Stimulated activated naive CD8-positive, alpha-beta T cell treated with anti-CD3 and anti-CD28 coated beads, Interleukin-15, Interleukin-2, amounts not matched to agents 100 ng/mL and 50 ng/mL, for 24 hours (primary cell): ENCODE measurements at regions not wholly inside any gene's neighbourhood (a gene's known extent, or its start where the extent isn't known, plus 50 kb on each side); places are given as distances from the start of the nearest gene placed in this dataset.

Experiments
- H3K27ac Mint-ChIP-seq: one replicate; pipeline ENCODE4 v1.8.0; 2021; ENCODE audit warnings: mild to moderate bottlenecking, mixed read lengths
- H3K27me3 Mint-ChIP-seq: one replicate; pipeline ENCODE4 v1.8.0; 2021; ENCODE audit warnings: mixed read lengths
- H3K36me3 Mint-ChIP-seq: one replicate; pipeline ENCODE4 v1.8.0; 2021; ENCODE audit warnings: low read depth, mixed read lengths
- H3K4me1 Mint-ChIP-seq: one replicate; pipeline ENCODE4 v1.8.0; 2021; ENCODE audit warnings: low read depth, mixed read lengths
- H3K4me3 Mint-ChIP-seq: one replicate; pipeline ENCODE4 v1.8.0; 2021; ENCODE audit warnings: mild to moderate bottlenecking, mixed read lengths
- H3K9me3 Mint-ChIP-seq: one replicate; pipeline ENCODE4 v1.8.0; 2021; ENCODE audit warnings: mixed read lengths

DNA sequence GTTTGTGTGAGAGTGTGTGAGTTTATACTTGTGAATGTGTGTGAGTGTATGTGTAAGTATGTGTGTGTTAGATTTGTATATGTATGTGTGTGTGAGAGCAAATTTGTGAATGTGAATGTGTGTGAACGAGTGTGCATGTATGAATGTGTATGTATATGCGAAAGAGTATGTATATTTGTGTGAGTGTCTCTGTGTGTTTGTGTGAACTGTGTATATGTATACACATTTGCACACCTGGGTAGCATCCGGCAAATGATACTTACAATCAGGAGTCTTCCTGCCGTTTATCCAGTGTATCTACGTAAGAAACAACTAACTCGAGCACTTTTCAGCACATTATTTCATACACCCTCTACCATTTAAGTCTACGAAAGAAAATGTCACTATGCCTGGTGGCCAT, 487.4 kb downstream of the TNS3 start:
- H3K27ac Mint-ChIP-seq, result no peak overlapping the region
- no peaks in the 10 kb centered on the region for H3K36me3 Mint-ChIP-seq
- no peak overlapping the region for H3K4me3 Mint-ChIP-seq
- peaks cover 4% of the 10 kb centered on the region for H3K27me3 Mint-ChIP-seq
- no peaks in the 10 kb centered on the region for H3K4me1 Mint-ChIP-seq
- H3K9me3 Mint-ChIP-seq, result no peaks in the 10 kb centered on the region

DNA sequence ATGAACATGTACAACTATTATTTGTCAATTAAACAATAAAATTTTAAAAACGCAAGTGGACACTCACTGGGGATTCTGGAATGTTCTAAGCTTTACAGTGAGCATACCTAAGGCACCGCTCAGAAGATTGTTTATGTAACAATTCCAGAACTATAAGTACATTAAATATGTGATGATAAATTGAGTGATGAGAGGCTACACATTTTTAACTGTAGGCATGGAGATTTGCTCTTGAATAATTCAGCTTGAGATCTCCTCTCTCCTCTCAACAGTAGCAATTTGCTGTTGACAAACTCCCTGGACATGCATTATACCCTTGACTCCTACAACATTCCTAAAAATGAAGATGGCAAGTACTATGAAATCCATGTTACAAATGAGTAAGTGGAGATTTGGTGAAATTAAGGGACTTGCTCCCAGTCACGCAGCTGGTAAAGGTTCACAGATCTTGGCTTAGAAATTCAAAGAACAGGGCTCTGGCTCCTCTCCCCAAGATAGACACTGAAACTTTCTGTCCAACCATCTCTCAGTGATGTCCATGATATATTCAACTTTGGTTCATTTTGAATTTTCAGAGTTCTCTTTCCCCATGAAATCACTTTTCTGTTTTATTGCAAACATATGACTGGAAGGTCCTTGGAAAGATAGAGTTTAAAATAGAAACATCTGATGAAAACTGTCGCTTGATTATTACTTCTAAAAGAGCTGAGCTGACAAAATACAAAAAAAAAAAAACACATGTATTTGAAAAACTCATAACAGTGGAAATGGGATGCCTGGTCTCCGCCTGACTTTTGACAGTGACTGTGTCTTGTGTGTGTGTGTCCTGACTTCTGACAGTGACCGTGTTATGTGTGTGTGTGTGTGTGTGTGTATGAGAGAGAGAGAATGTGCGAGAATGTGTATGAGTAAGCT, 488.3 kb downstream of the TNS3 start:
- no peaks in the 10 kb centered on the region for H3K9me3 Mint-ChIP-seq
- H3K27ac Mint-ChIP-seq, result no peak overlapping the region
- H3K36me3 Mint-ChIP-seq, result no peaks in the 10 kb centered on the region
- H3K27me3 Mint-ChIP-seq, result peaks cover 4% of the 10 kb centered on the region
- H3K4me3 Mint-ChIP-seq, result no peak overlapping the region
- H3K4me1 Mint-ChIP-seq, result no peaks in the 10 kb centered on the region

DNA sequence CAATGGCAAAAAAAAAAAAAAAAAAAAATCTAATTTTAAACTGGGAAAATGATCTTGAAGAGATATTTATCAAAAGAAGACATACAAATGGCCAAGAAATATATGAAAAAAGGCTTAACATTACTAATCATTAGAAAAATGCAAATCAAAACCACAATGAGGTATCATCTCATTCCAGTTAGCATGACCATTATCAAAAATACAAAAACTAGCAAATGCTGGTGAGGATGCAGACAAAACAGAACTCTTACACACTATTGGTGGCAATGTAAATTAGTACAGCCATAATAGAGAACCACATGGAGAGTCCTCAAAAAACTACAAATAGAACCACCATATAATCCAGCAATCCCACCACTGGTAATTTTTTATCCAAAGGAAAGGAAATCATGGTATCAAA, 489.6 kb downstream of the TNS3 start:
- no peaks in the 10 kb centered on the region for H3K36me3 Mint-ChIP-seq
- H3K27ac Mint-ChIP-seq, result no peak overlapping the region
- no peak overlapping the region for H3K4me3 Mint-ChIP-seq
- H3K27me3 Mint-ChIP-seq, result peaks cover 4% of the 10 kb centered on the region
- no peaks in the 10 kb centered on the region for H3K4me1 Mint-ChIP-seq
- no peaks in the 10 kb centered on the region for H3K9me3 Mint-ChIP-seq

DNA sequence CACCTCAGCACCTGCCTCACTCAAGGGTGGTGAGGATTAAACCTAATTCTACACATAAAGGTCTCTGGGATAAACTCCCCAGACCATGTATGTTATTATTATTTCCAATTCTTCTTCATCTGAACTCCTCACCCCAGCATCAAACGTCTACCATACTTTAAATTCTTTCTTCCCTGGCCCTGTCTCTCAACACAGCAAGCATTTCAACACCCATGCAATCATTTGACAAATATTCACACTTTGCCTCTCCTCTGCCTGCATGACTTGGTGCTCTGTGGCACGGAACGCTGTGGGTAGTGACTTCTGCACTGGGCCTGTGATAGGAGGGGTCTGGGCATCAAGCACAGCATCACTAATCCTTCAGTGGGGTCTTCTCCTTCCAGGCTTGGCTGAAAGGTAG, 490.8 kb downstream of the TNS3 start:
- H3K9me3 Mint-ChIP-seq, result no peaks in the 10 kb centered on the region
- H3K27ac Mint-ChIP-seq, result no peak overlapping the region
- no peaks in the 10 kb centered on the region for H3K36me3 Mint-ChIP-seq
- H3K27me3 Mint-ChIP-seq, result peaks cover 4% of the 10 kb centered on the region
- H3K4me3 Mint-ChIP-seq, result no peak overlapping the region
- H3K4me1 Mint-ChIP-seq, result no peaks in the 10 kb centered on the region

DNA sequence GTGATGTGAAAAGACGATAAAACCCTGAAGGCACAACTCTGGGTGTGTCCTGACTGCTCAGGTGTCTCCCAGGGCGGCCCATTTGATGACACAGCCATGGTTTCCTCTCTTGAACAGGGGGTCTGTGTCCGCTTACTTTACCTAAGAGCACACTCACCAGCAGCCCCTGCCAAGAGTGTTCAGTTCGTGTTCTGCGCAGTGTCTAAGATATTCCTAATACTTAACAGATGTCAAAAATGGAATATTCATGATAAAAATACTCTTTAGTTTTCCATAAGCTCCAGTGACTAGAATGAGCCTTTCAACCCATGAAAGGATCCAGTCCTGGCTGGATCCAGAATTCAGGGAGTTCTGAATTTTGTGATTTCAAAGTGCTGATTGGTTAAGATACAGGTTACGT, 492.4 kb downstream of the TNS3 start:
- Mint-ChIP-seq H3K27me3 (peaks cover 4% of the 10 kb centered on the region), H3K36me3 (no peaks in the 10 kb centered on the region), H3K4me1 (no peaks in the 10 kb centered on the region), H3K4me3 (no peak overlapping the region), H3K27ac (no peak overlapping the region), H3K9me3 (no peaks in the 10 kb centered on the region)

DNA sequence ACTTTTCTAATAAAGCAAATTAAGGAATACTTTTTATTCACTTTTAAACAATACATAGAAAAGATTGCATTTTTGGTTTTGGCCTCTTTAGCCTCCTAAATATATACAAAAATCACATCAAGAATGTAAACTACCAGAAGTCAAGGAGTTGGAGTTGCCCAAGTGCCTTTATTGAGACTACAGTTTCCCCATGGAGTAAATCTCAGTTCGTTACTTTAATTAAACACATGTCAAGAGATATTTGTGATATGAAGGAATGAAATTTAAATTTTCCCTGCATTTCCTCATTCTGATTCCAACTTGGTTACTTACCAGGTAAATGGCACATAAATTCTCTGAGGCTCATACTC, 492.9 kb downstream of the TNS3 start:
- no peaks in the 10 kb centered on the region for H3K4me1 Mint-ChIP-seq
- H3K36me3 Mint-ChIP-seq, result no peaks in the 10 kb centered on the region
- H3K9me3 Mint-ChIP-seq, result no peaks in the 10 kb centered on the region
- peaks cover 4% of the 10 kb centered on the region for H3K27me3 Mint-ChIP-seq
- H3K4me3 Mint-ChIP-seq, result no peak overlapping the region
- H3K27ac Mint-ChIP-seq, result no peak overlapping the region

DNA sequence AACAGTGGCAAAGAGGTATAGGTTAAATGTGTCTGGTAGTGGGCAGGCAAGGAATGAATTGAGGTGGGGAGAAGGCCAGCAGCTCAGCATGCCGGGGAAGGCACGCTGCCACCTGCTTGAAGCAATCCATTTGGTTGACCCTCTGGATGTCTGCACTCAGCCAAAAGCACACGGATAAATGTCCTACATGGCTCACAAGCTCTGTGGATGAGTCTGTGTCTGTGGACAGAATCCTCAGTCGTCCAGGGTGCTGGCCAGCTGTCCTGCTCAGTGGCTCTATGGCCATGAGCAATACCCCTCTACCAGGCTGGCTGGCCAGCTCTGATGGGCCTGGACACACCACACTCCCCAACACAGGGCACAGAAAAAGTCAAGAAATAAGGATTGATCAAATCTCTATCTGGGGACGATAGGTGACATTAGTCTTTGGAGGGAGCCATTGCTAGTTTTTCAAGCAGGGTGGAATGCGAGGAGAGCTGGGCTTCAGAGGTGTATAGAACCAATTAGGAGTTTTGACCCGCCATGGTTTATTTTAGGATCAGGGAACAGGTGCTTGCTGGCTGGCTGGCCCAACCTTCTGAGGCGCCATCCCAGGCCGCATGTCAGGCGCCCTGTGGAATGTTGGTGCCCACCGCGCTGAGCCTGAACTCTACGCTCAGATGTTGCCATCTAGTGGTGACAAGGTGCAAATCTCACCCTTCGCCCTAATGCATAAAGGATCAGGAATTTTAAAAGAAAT, 493.4 kb downstream of the TNS3 start:
- H3K4me3 Mint-ChIP-seq, result no peak overlapping the region
- H3K4me1 Mint-ChIP-seq, result no peaks in the 10 kb centered on the region
- no peaks in the 10 kb centered on the region for H3K9me3 Mint-ChIP-seq
- no peaks in the 10 kb centered on the region for H3K36me3 Mint-ChIP-seq
- peaks cover 4% of the 10 kb centered on the region for H3K27me3 Mint-ChIP-seq
- no peak overlapping the region for H3K27ac Mint-ChIP-seq

DNA sequence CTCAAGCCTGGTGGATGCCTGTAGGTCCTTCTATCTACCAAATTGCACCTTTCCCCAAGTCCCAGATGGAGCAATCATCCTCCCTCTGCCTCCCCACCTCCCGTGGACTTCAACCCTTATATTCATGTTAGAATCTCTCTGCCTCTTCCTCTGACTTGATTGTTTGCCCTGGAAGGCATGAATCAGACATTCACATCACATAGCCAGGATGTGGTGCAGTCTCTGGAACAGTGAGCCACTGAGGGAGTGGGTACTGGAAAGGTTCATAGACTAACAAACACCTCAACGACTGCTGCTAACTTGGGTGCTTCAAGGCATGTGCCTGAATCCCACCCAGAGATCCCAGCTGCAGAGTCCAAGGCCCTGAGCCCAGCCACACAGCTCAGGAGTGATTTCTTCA, 494.0 kb downstream of the TNS3 start:
- Mint-ChIP-seq H3K27me3 (peaks cover 4% of the 10 kb centered on the region), H3K4me3 (no peak overlapping the region), H3K27ac (no peak overlapping the region), H3K4me1 (no peaks in the 10 kb centered on the region), H3K9me3 (no peaks in the 10 kb centered on the region), H3K36me3 (no peaks in the 10 kb centered on the region)

DNA sequence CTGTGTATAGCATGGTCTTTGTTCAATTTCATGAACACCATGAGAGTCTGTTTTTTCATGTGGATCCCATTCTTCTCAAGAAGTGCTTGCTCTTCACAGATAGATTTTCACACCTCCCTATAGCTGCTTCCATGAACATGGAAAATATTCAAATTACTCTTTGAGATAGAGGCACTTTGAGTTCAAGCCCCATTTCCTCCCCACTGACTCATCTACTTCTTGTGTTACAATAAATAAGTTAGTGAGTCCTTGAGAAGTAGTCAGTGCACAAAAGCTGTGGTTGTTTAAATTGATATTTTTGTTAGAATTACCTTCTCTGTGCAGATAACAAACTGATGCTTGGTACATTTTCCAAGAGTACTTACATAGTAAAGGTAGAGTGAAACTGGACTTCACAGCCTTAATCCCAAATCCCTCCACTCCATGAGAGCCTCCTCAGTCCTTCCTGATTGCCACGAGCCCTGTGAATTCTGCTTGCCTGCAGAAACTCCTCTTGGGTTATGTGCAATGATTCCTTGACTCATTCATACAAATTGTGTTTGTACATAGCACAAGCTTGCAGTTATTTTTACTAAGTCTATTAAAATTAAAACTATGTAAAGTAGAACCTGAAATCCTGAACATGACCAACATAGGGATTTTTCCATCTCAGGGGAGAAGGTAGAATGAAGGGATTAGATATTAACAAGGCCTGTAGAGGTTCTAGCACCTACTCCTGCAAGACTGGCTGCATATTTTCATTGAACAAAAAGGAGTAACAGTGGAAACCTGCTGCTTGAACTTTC, 496.2 kb downstream of the TNS3 start:
- H3K4me3 Mint-ChIP-seq, result no peak overlapping the region
- H3K9me3 Mint-ChIP-seq, result no peaks in the 10 kb centered on the region
- H3K36me3 Mint-ChIP-seq, result no peaks in the 10 kb centered on the region
- H3K27ac Mint-ChIP-seq, result no peak overlapping the region
- H3K27me3 Mint-ChIP-seq, result peaks cover 4% of the 10 kb centered on the region
- H3K4me1 Mint-ChIP-seq, result no peaks in the 10 kb centered on the region

DNA sequence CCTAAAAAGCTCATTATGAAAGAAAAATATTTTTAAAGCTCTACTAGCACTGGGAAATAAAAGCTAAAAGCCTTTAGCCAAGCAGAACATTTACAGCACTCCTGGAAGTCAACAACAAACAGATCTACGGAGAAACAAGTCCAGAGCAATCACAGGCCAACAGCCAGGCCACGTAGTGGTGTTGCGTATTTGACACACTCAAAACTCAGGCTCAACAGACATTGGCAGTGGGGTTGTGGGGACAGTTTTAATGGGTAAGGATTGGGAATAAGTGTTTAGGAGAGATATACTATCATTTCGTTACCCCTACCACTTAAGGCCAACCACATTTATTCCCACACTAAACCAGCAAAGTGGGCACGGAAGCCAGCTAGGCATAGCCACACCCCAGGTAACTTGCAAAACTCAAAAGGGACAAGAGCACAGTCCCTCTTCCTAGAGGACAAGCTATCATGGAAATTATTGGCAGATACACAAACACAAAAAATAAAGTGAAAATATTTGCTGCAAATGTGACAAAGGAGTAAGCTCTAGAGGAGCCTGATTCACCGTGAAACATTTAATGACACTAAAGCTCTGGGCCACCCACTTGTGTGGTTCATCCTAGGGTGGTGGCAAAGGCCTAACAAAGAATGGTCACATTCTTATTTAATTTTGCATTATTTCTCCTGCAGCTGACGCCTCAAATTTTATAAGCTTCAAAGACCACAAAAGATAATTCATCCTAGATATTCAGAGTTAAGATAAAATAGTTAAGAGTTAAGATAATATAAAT, 498.2 kb downstream of the TNS3 start:
- Mint-ChIP-seq H3K4me1 (no peaks in the 10 kb centered on the region), H3K4me3 (no peak overlapping the region), H3K36me3 (no peaks in the 10 kb centered on the region), H3K9me3 (no peaks in the 10 kb centered on the region), H3K27me3 (no peaks in the 10 kb centered on the region), H3K27ac (no peak overlapping the region)

DNA sequence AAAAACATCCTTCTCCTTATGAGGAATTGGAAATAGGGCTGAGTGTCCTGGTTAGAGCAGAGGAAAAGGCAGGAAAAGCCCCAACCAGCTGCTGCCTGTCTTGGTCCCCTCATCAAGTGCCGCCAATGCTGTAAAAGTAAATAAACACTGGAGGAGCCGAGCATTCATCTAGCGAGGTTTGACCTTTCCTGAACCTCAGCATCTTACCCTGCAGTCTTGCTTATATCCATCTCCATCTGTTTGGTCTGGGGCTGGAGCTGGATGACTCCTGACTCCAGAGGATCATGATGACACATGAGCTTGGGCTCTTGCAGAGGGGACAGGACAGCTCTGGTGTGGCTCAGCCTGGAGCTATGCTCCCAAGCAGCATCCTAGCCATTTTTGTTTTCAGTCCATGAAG, 501.1 kb downstream of the TNS3 start:
- H3K4me1 Mint-ChIP-seq, result no peaks in the 10 kb centered on the region
- H3K9me3 Mint-ChIP-seq, result no peaks in the 10 kb centered on the region
- H3K36me3 Mint-ChIP-seq, result no peaks in the 10 kb centered on the region
- no peak overlapping the region for H3K27ac Mint-ChIP-seq
- no peak overlapping the region for H3K4me3 Mint-ChIP-seq
- H3K27me3 Mint-ChIP-seq, result no peaks in the 10 kb centered on the region

DNA sequence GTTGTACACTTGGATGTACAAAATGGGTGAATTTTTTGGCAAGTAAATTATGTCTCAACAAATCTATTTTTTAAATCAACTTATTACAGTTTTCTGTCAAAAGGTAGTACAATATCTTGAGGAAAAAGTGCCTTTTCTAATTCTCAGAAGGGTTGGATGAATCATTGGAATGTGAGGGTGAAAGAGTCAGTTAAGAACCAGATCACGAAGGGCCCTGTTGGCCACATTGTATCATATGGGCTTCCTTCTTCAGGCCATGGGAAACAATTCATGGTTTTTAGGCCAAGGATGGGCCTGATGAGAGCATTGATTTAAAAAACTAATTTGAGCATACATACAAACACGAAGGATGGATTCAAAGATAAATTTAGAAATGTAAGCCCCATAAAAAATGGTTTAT, 503.7 kb downstream of the TNS3 start:
- Mint-ChIP-seq H3K9me3 (no peaks in the 10 kb centered on the region), H3K27me3 (no peaks in the 10 kb centered on the region), H3K4me3 (no peak overlapping the region), H3K27ac (no peak overlapping the region), H3K4me1 (no peaks in the 10 kb centered on the region), H3K36me3 (no peaks in the 10 kb centered on the region)

DNA sequence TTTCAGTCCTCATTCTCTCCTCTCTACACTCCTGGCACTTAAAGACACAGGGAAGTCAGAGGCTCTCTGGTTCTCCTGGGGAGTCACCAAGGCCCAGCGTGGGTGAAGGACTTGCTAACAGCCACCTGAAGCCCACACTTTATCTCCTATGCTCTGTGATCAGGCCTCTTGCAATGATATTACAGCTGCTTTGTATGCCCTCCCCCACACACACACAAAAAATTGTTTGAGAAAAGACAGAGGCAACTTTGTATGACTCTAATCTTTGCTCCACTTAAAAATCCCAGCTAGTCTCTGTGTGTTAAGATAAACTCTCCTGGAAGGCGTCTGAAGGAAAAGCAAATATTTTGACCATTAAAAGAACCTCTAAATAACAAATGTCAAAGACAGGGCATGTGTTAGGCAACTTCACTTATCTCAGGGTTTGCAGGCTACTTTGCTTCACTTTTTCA, 507.2 kb downstream of the TNS3 start:
- no peaks in the 10 kb centered on the region for H3K27me3 Mint-ChIP-seq
- H3K9me3 Mint-ChIP-seq, result no peaks in the 10 kb centered on the region
- no peak overlapping the region for H3K4me3 Mint-ChIP-seq
- no peaks in the 10 kb centered on the region for H3K36me3 Mint-ChIP-seq
- H3K4me1 Mint-ChIP-seq, result no peaks in the 10 kb centered on the region
- no peak overlapping the region for H3K27ac Mint-ChIP-seq

DNA sequence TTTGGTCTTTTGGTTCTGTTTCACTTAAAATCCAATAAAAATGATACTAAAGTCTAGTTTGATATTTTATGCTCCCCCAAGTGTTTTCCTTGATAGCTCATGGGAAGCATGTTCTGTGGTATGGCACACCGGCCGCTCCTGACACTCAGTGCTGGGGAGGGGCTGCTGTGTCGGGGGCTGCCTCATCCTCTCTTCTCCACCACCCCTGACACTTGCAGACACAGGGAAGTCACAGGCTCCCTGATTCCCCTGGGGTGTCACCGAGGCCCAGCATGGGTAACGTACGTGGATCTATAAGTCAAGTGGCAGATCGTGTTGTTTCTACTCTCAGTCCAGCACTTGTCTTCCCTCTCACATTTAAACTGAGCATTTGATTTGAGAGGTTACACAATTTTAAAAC, 508.6 kb downstream of the TNS3 start:
- H3K27me3 Mint-ChIP-seq, result no peaks in the 10 kb centered on the region
- no peaks in the 10 kb centered on the region for H3K36me3 Mint-ChIP-seq
- H3K27ac Mint-ChIP-seq, result no peak overlapping the region
- H3K4me3 Mint-ChIP-seq, result no peak overlapping the region
- H3K4me1 Mint-ChIP-seq, result no peaks in the 10 kb centered on the region
- no peaks in the 10 kb centered on the region for H3K9me3 Mint-ChIP-seq
